Frontal cortex (tissue), 3 donors: ENCODE measurements at regions not wholly inside any gene's neighbourhood (a gene's known extent, or its start where the extent isn't known, plus 50 kb on each side); places are given as distances from the start of the nearest gene placed in this dataset.

Experiments used
- DNase-seq, 2 donors: peaks; one replicate each; pipeline ENCODE4 v3.0.0; 2012; ENCODE audit warnings: low spot score in 2 of 2
- FAIRE-seq: peaks from 2 replicates; lab custom pipeline; 2012; peaks lifted over from hg19 to GRCh38; lab: Jason Lieb, UNC
- donor health status: control.
- donor health status: control.
- donor health status: control.

- FAIRE-seq (peak; percentile 48), DNase-seq (no peak)
Measured at GRCh38 chr1:98388441-98388840, 273.1 kb upstream of the SNX7 start.

- FAIRE-seq, result no peak
- DNase-seq, result no peak
Measured at GRCh38 chr1:98387701-98388100, 273.8 kb upstream of the SNX7 start.

GRCh38 chr1:98386675-98387440 is 274.7 kb upstream of the SNX7 start:
- FAIRE-seq, result no peak
- no peak for DNase-seq

GRCh38 chr1:98385652-98386051 is 275.9 kb upstream of the SNX7 start:
- FAIRE-seq (no peak), DNase-seq (no peak)

GRCh38 chr1:98384461-98385141 is 276.9 kb upstream of the SNX7 start:
- FAIRE-seq (no peak), DNase-seq (no peak)

- DNase-seq (no peak), FAIRE-seq (no peak)
Measured at GRCh38 chr1:98382986-98383740, 278.4 kb upstream of the SNX7 start.

GRCh38 chr1:98382586-98382985 is 278.9 kb upstream of the SNX7 start:
- FAIRE-seq, result no peak
- DNase-seq, result no peak

GRCh38 chr1:98374098-98374497 is 287.4 kb upstream of the SNX7 start:
- DNase-seq (no peak), FAIRE-seq (no peak)

GRCh38 chr1:98373056-98373455 is 288.5 kb upstream of the SNX7 start:
- DNase-seq (no peak), FAIRE-seq (no peak)

GRCh38 chr1:98371764-98372163 is 289.8 kb upstream of the SNX7 start:
- FAIRE-seq (no peak), DNase-seq (no peak)

- FAIRE-seq (no peak), DNase-seq (no peak)
Measured at GRCh38 chr1:98369463-98369862, 292.1 kb upstream of the SNX7 start.

GRCh38 chr1:98368995-98369394 is 292.5 kb upstream of the SNX7 start:
- FAIRE-seq (no peak), DNase-seq (no peak)

GRCh38 chr1:98367426-98367825 is 294.1 kb upstream of the SNX7 start:
- FAIRE-seq (no peak), DNase-seq (no peak)

- DNase-seq (no peak), FAIRE-seq (no peak)
Measured at GRCh38 chr1:98366343-98366742, 295.2 kb upstream of the SNX7 start.

GRCh38 chr1:98364544-98364943 is 297.0 kb upstream of the SNX7 start:
- FAIRE-seq (no peak), DNase-seq (no peak)

- FAIRE-seq (no peak), DNase-seq (no peak)
Measured at GRCh38 chr1:98360864-98361263, 300.7 kb upstream of the SNX7 start.

GRCh38 chr1:98355656-98356383 is 305.7 kb upstream of the SNX7 start:
- FAIRE-seq, result no peak
- DNase-seq, result no peak

GRCh38 chr1:98352378-98352777 is 309.1 kb upstream of the SNX7 start:
- no peak for FAIRE-seq
- DNase-seq, result no peak

- FAIRE-seq, result no peak
- no peak for DNase-seq
Measured at GRCh38 chr1:98351561-98351960, 310.0 kb upstream of the SNX7 start.

- DNase-seq (no peak), FAIRE-seq (no peak)
Measured at GRCh38 chr1:98345417-98345816, 316.1 kb upstream of the SNX7 start.
